NB4 (cell line): ENCODE measurements at regions not wholly inside any gene's neighbourhood (a gene's known extent, or its start where the extent isn't known, plus 50 kb on each side); places are given as distances from the start of the nearest gene placed in this dataset.

Experiments
- MYC ChIP-seq: IDR thresholded peaks from 2 replicates; pipeline ENCODE4 v1.6.1; 2011; ENCODE audit warnings: low read depth, low read length
- POLR2A ChIP-seq: IDR thresholded peaks from 2 replicates; pipeline ENCODE4 v1.6.1; 2011; ENCODE audit warnings: mild to moderate bottlenecking; ENCODE audit not compliant: insufficient read length; ENCODE audit errors: extremely low read depth
- TF ChIP-seq, protein P1 (sequence below): IDR thresholded peaks from one replicate; pipeline ENCODE4 v1.5.1; 2012; ENCODE audit warnings: low read depth, low read length
- TF ChIP-seq, protein P2 (sequence below): IDR thresholded peaks from 2 replicates; pipeline ENCODE4 v1.6.1; 2011; ENCODE audit warnings: low read depth, low read length

- TF ChIP-seq, protein P1, sequence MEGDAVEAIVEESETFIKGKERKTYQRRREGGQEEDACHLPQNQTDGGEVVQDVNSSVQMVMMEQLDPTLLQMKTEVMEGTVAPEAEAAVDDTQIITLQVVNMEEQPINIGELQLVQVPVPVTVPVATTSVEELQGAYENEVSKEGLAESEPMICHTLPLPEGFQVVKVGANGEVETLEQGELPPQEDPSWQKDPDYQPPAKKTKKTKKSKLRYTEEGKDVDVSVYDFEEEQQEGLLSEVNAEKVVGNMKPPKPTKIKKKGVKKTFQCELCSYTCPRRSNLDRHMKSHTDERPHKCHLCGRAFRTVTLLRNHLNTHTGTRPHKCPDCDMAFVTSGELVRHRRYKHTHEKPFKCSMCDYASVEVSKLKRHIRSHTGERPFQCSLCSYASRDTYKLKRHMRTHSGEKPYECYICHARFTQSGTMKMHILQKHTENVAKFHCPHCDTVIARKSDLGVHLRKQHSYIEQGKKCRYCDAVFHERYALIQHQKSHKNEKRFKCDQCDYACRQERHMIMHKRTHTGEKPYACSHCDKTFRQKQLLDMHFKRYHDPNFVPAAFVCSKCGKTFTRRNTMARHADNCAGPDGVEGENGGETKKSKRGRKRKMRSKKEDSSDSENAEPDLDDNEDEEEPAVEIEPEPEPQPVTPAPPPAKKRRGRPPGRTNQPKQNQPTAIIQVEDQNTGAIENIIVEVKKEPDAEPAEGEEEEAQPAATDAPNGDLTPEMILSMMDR, result no peak
- TF ChIP-seq POLR2A (no peak), MYC (no peak)
- TF ChIP-seq, protein P2, sequence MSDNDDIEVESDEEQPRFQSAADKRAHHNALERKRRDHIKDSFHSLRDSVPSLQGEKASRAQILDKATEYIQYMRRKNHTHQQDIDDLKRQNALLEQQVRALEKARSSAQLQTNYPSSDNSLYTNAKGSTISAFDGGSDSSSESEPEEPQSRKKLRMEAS, result no peak
Measured at GRCh38 chr6:132081338-132081737, 130.2 kb upstream of the CCN2 start.
